Lower leg skin (tissue), 3 donors: ENCODE measurements at regions not wholly inside any gene's neighbourhood (a gene's known extent, or its start where the extent isn't known, plus 50 kb on each side); places are given as distances from the start of the nearest gene placed in this dataset.

Experiments used
- CTCF ChIP-seq, 3 donors: fragments of 450-650 bp; IDR thresholded peaks; one replicate each; pipeline ENCODE4 v1.5.1; 2016; ENCODE audit warnings: antibody characterized with exemption in 3 of 3, mild to moderate bottlenecking in 3 of 3, moderate library complexity in 2 of 3
- POLR2A ChIP-seq, 2 donors: fragments of 450-650 bp; IDR thresholded peaks; one replicate each; pipeline ENCODE4 v1.6.1; 2016 to 2017; ENCODE audit warnings: antibody characterized with exemption in 2 of 2, mild to moderate bottlenecking in 1 of 2, moderate library complexity in 1 of 2

GRCh38 chr7:34390103-34390502 lies 267.9 kb upstream of the NPSR1 start:
- TF ChIP-seq CTCF (IDR thresholded peaks at IDR 0.05) (no peak), POLR2A (IDR thresholded peaks at IDR 0.05) (no peak)
